ENCODE measurements at regions not wholly inside any gene's neighbourhood (a gene's known extent, or its start where the extent isn't known, plus 50 kb on each side); places are given as distances from the start of the nearest gene placed in this dataset.

DNA sequence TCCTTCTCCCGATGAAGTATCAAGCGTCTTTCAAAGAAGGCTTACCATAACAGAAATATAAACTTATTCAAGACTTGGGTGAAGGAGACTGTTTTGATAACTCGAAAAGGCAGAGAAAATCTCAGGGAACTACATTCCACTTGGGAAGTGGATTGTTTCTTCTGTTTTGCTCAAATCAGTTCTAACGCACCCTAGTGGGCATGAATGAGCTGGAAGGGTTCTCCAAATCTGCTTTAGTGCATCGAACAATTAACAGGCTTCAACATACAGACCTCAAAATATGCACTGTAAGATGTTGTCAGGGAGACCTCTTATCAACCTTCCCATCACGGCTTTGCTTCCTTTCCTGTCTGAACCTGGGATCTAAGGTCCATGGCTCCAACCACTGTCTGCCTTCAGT, 392.5 kb downstream of the CD83 start:
- H3K9me3 ChIP-seq (ENCODE audit: control insufficient read depth, low read depth, low read length), result no peaks in the 10 kb centered on the region

More for the DNA sequence above, 392.5 kb downstream of the CD83 start:
- Histone ChIP-seq H2BK120ac (ENCODE audit: low read depth, low read length, poor library complexity, severe bottlenecking) (no peak overlapping the region), H3T11ph (ENCODE audit: low read length) (no peak overlapping the region), H2AK5ac (ENCODE audit: insufficient read length, low read length) (no peak overlapping the region), H3K79me1 (ENCODE audit: insufficient read depth, low read depth, low read length, poor library complexity, severe bottlenecking) (no peaks in the 10 kb centered on the region), H4K20me1 (ENCODE audit: control insufficient read depth, insufficient read depth, insufficient read length) (no peaks in the 10 kb centered on the region), H4K8ac (replicated peaks; ENCODE audit: insufficient read length, low read depth, low read length) (no peak overlapping the region), H2BK20ac (ENCODE audit: low read depth, low read length, poor library complexity, severe bottlenecking) (no peak overlapping the region), H3K79me2 (ENCODE audit: insufficient read depth, low read length) (no peaks in the 10 kb centered on the region), H3K27ac (ENCODE audit: insufficient read length, low read depth, low read length) (no peak overlapping the region), H3K4ac (ENCODE audit: low read depth, low read length) (no peak overlapping the region), H3K18ac (ENCODE audit: insufficient read length, low read depth, low read length) (no peak overlapping the region), H3K14ac (ENCODE audit: insufficient read depth, low read length) (no peak overlapping the region), H4K5ac (ENCODE audit: insufficient read length, low read depth, low read length) (no peak overlapping the region), H3K4me2 (ENCODE audit: insufficient read depth, insufficient read length, low read length) (no peak overlapping the region), H4K91ac (ENCODE audit: insufficient read length, low read depth, low read length) (no peak overlapping the region), H2BK12ac (ENCODE audit: insufficient read length, low read depth, low read length) (no peak overlapping the region), H2BK5ac (ENCODE audit: insufficient read length, low read length) (no peak overlapping the region), H3K9ac (ENCODE audit: extremely low read depth, insufficient read length, low read length) (no peak overlapping the region), H2BK15ac (ENCODE audit: low read depth, low read length) (no peak overlapping the region), H3K23me2 (ENCODE audit: insufficient read length, low read depth, low read length, poor library complexity, severe bottlenecking) (no peaks in the 10 kb centered on the region), H3K56ac (ENCODE audit: insufficient read length, low read depth, low read length) (no peak overlapping the region), H2AFZ (ENCODE audit: low read length) (no peak overlapping the region), H3K27me3 (ENCODE audit: insufficient read depth, low read length) (no peaks in the 10 kb centered on the region; the same call in 1 of the 2 replicates), H3K23ac (ENCODE audit: insufficient read length, low read depth, low read length) (no peak overlapping the region), H3K4me1 (ENCODE audit: insufficient read depth, low read length) (no peaks in the 10 kb centered on the region)
- no CpG with 5 or more reads among the region's 6 CpGs for WGBS (ENCODE audit: extremely low coverage, insufficient read length, low lambda C conversion rate)
- no peak overlapping the region for H3K4me3 Mint-ChIP-seq
- no peak for DNase-seq
- peaks cover 0 to 4% (median 0%) of the 10 kb centered on the region in 3 experiments; a peak in 2 of 7 replicates for H3K36me3 Mint-ChIP-seq (ENCODE audit: insufficient read depth in 1 of 3, low read depth in 3 of 3)
- no peaks in the 10 kb centered on the region; the same call in 1 of the 2 replicates for H3K27me3 Mint-ChIP-seq (ENCODE audit: low read depth)
- no peak overlapping the region for H3K27ac Mint-ChIP-seq
- no peaks in the 10 kb centered on the region; a peak in 1 of 5 replicates for H3K9me3 Mint-ChIP-seq
- peak; percentile 39; the same call in 2 of the 3 replicates for TF ChIP-seq CTCF (conservative IDR thresholded peaks at IDR 0.05)
- H3K4me1 Mint-ChIP-seq, result peaks cover 10 to 14% of the 10 kb centered on the region in 2 experiments
